M059J (cell line): ENCODE measurements at regions not wholly inside any gene's neighbourhood (a gene's known extent, or its start where the extent isn't known, plus 50 kb on each side); places are given as distances from the start of the nearest gene placed in this dataset.

Experiments
- DNase-seq: peaks from one replicate; pipeline ENCODE4 v3.0.0-alpha.2; 2012; ENCODE audit warnings: low read depth

GRCh38 chr10:125457406-125457805 is 225.6 kb downstream of the TEX36 start:
- no peak for DNase-seq

GRCh38 chr10:125455855-125456254 is 227.1 kb downstream of the TEX36 start:
- DNase-seq: no peak

- DNase-seq: no peak
Observed at GRCh38 chr10:125455431-125455830, 227.5 kb downstream of the TEX36 start.

- no peak for DNase-seq
Observed at GRCh38 chr10:125451319-125451718, 231.6 kb downstream of the TEX36 start.

- no peak for DNase-seq
Observed at GRCh38 chr10:125450218-125450617, 232.7 kb downstream of the TEX36 start.

GRCh38 chr10:125449571-125449970 is 233.4 kb downstream of the TEX36 start:
- DNase-seq: no peak

- peak; percentile 19 for DNase-seq
Observed at GRCh38 chr10:125448596-125448995, 234.4 kb downstream of the TEX36 start.

DNA sequence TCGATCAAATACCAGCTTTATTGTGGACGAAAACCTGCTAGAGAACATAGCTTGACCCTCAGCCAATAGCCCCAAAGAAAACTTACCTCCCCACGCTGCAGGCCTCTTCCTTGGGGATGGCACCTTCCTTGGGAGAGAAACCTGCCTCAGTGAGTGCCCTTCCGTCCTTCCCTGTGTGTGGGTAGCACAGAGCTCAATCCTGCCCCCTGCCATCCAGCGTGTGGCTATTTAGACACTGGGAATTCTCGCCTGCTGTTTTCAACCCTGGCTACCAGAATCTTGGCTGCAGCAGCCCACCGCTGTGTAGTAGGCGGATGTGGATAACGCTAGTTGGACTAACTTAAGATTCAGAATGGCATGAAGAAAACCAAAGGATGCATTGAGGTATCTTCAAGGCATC is 238.2 kb downstream of the TEX36 start:
- no peak for DNase-seq

DNA sequence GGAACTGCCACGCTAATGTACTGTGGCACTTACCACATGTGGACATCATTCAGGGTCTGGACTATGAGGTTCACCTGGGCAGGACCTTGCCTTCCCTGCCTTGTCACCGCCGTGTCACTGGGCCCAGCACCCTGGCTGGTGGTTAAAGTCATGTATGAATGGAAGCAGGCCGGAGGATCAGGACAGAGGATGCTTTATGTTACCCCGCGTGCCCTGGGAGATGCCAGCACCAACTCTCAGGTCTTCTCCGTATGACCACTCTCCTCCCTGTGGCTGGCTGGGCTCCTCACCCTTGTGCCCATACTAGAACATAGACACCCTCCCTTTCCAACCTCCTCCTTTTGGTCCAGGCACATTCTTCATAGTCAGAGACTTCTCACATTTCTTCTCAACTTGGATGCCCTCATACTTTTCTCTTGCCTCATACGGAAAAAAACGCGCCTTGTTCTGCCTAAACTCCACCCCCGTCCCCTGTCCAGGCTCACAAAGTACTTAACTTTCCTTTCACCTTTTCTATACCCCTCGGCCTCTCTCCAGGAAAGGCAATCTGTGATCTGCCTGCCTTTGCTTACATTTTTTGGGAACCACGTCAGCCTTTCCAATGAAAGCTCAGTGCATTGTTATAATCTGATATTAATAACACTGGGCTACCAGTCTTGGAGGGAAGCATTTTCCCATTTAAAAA is 240.0 kb downstream of the TEX36 start:
- no peak for DNase-seq

DNA sequence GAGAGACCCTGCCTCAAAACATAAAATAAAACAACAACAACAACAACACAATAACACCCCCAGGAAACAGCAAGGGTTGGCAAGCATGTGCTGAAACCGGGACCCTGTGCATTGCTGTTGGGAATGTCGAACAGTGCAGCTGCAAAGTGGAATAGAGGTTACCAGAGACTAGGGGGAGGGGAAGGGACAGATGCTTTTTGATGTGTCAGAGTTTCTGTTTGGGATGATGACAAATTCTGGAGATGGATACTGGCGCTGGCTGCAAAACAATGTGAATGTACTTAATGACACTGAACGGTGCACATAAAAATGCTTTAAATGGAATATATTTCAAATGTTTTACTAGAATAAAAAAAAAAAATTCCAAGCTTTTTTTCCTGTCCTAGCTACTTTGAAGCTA is 241.8 kb downstream of the TEX36 start:
- DNase-seq: peak; percentile 38

- no peak for DNase-seq
Observed at GRCh38 chr10:125431149-125431548, 251.8 kb downstream of the TEX36 start.

GRCh38 chr10:125428054-125428453 is 254.9 kb downstream of the TEX36 start:
- DNase-seq: no peak

DNA sequence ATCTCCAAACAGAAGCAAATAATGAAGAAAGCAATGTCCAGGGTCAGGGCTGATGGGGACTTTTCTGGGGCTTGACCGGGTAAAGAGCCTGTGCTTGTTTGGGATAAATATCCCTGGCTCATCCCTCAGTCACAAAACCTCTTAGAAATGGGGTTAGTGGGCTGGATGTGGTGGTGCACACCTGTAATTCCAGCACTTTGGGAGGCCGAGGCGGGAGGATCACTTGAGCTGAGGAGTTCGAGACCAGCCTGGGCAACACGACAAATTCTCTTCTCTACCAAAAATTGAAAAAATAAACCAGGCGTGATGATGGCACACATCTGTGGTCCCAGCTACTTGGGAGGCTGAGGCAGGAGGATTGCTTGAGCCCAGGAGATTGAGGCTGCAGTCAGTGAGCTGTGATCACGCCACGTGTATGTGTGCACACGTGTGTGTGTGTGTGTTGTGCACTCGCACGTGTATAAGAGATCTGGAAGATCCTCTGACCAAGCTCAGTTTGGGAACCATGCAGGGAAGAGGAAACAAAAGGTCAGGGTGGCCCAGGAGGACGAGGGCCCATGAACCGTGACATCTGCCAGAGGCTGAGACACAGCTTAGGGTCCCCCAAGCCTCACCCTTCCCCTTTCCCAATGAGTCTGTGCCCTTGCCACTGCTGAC is 258.6 kb downstream of the TEX36 start:
- no peak for DNase-seq

- no peak for DNase-seq
Observed at GRCh38 chr10:125423569-125423968, 259.4 kb downstream of the TEX36 start.

- no peak for DNase-seq
Observed at GRCh38 chr10:125419831-125420230, 259.5 kb upstream of the CTBP2 start.

- DNase-seq: no peak
Observed at GRCh38 chr10:125419146-125419545, 258.8 kb upstream of the CTBP2 start.

GRCh38 chr10:125417605-125418004 is 257.2 kb upstream of the CTBP2 start:
- DNase-seq: no peak

DNA sequence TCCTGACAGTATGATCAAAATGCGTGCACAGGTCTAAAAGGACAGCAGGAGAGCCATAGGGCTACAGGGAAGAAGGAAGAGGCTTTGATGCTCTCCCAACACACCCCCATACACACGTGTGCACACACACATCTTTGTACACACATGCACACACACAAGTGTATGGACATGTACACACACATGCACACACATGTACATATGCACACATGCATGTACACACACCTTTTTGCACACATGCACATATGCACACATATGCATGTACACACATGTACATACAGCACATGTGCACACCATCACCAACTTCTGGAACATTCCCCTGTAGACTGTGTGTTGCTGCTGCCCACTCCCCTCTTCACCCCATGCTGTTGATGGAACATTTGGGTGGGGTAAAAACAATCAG is 255.6 kb upstream of the CTBP2 start:
- DNase-seq: no peak

- peak; percentile 41 for DNase-seq
Observed at GRCh38 chr10:125415006-125415633, 254.8 kb upstream of the CTBP2 start.

GRCh38 chr10:125411724-125412123 is 251.4 kb upstream of the CTBP2 start:
- peak; percentile 94 for DNase-seq

- peak; percentile 14 for DNase-seq
Observed at GRCh38 chr10:125409756-125410155, 249.4 kb upstream of the CTBP2 start.

DNA sequence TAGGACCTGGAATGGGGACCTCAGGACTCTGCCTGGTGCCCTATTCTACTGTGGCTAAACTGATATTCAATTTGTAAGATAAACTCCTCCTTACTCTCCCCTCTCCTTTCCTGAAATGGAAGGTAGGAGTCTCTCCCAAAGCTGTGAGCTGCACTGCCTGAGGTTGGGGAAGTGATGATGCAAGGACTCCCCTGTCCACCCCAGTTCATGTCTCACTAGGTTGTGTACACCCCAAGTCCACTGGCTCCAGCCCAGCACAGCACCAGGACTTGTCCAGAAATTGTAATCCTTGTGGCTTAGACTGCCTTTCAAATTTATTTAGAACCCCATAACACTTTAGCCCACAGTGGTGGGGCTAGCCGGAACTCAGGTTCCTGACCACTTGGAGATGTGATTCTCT is 247.2 kb upstream of the CTBP2 start:
- no peak for DNase-seq

DNA sequence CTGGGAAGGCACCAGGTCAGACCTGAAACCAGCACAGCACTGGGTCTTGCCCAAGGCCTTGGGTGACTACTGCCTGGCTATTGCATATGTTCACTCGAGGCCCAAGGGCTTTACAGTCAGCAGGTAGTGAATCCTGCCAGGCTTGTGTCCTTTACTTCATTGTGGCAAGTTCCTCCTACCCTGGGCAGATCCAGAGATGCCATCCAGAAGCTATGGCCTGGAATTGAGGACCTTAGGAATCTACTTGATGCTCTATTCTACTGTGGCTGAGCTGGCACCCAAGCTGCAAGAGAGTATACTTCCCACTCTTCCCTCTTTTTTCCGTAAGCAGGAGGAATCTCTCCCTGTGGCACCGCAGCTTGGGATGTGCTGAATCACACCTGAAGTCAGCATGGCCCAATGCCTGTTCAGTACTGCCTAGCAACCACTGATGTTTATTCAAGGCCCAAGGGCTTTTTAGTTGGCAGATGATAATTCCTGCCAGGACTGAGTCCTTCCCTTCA is 246.7 kb upstream of the CTBP2 start:
- peak; percentile 93 for DNase-seq
